GM18861 (cell line): ENCODE measurements at regions not wholly inside any gene's neighbourhood (a gene's known extent, or its start where the extent isn't known, plus 50 kb on each side); places are given as distances from the start of the nearest gene placed in this dataset.
"Not testable (repeated sequence)": the region's sequence is repeated elsewhere in the genome, so short reads cannot be mapped to it uniquely, and the experiment has no call there.

ENCODE experiments used
- ATAC-seq: cut with Tn5 transposase; IDR thresholded peaks from one replicate; pipeline ENCODE4 v1.9.1; 2021; ENCODE audit not compliant: unreplicated experiment

GRCh38 chr5:51156838-51157237 is 226.4 kb upstream of the ISL1 start:
- ATAC-seq = no peak

- ATAC-seq = no peak
Measured at GRCh38 chr5:51159164-51159563, 224.1 kb upstream of the ISL1 start.

GRCh38 chr5:51159606-51160005 is 223.6 kb upstream of the ISL1 start:
- no peak for ATAC-seq

DNA sequence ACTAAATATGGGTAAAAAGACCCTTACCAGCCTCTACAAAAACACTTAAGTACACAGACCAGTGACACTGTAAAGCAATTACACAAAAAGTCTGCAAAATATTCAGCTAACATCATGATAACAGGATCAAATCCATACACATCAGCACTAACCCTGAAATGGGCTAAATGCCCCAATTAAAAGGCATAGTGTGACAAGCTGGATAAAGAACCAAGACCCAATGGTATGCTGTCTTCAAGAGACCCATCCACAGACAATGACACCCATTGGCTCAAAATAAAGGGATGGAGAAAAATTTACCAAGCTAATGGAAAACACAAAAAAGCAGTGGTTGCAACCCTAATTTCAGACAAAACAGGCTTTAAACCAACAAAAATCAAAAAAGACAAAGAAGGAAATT is 221.0 kb upstream of the ISL1 start:
- no peak for ATAC-seq

GRCh38 chr5:51165621-51166020 is 217.6 kb upstream of the ISL1 start:
- not testable (repeated sequence) for ATAC-seq

GRCh38 chr5:51172903-51173626 is 210.2 kb upstream of the ISL1 start:
- no peak for ATAC-seq

- no peak for ATAC-seq
Measured at GRCh38 chr5:51181208-51181894, 201.9 kb upstream of the ISL1 start.

DNA sequence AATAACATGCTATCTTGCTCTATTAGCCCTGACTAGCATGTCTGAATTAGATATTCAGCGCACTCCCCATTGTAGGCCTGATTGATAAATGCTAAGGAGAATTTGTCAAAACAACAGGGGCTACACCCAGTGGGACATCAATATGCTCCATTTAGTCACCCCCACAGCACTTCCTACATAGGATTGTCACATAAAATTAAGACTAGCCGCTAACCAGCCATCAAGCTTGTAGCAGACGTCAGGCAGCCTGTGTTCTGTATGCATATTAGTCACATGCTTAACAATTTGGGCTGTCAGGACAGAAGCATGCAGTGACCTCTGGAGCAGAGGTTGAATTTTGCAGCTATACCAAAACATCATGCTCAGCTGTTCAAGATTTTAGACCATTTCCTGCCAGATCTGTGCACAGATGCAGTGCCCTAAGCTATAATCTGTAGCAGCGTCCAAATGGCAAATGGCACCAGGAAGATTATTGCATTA is 197.4 kb upstream of the ISL1 start:
- ATAC-seq = no peak

DNA sequence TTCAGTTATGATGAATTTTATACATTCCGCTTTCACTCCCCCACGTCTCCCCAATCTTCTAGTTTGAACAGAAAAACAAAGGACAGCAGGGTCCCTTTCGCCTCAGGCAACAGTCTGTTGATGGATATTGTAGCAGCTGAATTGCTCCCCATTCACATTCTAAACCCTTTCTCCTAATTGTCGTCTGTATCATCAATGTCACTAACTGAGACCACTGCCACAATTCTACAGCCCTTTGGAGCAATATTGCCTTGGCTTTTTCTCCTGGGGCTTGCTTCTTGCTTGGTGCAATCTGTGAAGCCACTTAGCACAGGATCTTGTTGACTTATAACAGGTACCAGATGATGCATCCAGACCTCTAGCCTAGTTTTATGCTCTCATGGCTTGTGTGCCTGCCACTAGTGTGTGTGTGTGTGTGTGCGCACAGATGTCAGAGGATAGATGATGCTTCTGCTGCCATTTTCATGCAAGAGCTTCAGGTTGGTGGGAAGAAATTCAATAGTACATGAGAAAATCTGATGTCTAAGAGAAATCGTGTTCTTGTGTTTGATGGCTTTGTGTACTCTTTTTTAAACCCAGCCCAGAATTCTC is 195.2 kb upstream of the ISL1 start:
- ATAC-seq = no peak

GRCh38 chr5:51194671-51195070 is 188.6 kb upstream of the ISL1 start:
- no peak for ATAC-seq

GRCh38 chr5:51201024-51201423 is 182.2 kb upstream of the ISL1 start:
- no peak for ATAC-seq

DNA sequence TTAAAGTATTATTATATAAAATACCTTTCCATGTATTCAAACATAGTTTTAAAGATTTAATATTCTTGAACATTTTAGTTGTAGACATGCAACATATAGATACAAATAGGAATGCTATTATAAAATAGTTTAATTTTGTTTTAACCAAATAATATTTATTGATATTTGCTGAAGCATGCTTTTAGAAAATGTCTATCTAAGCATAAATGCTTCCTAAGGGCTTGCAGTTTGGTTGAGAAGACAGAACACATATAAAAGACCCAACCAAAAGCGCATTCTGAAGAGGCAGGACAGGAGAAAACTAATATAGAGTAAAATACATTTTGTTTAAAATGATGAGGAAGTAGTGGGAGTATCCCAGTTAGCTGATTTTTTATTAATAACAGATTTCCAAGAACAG is 181.5 kb upstream of the ISL1 start:
- no peak for ATAC-seq

- ATAC-seq = no peak
Measured at GRCh38 chr5:51202161-51202560, 181.1 kb upstream of the ISL1 start.

DNA sequence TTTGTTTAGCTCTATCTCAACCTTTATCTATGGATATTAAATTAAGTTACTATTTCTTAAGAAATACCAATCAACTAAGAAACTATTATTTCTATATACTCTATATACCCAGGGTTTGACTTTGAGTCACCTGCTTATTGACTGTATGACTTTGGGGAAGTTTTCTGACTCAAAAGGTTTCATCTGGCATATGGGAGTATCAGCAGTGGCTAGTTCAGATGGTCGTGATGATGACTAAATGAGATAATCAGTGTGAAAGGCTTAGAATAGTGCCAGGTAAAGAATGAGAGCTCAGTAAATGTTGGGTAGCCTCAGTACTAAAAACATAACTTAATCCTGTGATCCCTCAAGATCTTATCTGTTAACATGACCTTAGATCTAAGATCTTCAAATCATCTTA is 179.7 kb upstream of the ISL1 start:
- ATAC-seq = peak; percentile 89

DNA sequence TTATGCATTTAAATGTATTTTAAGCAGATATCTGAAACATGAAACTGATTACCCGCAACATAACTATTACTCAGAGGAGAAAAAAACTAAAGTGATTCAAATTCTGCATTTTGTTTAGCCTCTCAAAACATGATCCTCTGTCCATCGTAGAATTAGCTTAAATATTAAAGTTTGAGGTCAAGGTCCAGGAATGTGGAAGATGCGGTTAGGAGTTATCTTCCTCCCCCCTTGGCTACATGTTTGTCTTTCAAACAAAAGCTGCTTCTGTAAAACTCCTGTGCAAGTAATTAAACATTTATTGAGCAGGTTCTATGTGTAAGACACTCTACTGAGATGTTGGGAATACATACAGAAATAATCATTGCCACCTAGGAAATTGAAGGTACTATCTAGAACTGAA is 175.0 kb upstream of the ISL1 start:
- no peak for ATAC-seq

DNA sequence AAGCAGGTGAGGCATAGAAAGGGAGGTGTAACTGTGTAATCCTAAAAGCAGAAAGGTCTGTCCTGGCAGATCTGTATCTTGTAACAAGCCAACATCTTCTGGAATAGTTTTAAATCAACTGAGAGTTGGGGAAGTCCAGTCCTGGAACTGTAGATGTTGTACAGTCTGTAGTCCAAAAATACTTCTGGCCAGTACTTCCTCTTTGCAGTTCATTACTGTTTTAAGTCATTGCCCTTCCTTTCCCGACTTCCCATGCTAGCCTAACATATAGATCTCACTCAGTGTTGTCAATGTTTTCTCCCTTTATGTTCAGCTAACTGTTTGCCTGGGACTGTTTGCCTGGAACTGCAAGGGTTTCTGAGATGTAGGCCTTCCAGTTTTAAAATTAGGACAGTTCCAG is 168.5 kb upstream of the ISL1 start:
- ATAC-seq = no peak

- no peak for ATAC-seq
Measured at GRCh38 chr5:51225789-51226742, 157.2 kb upstream of the ISL1 start.

DNA sequence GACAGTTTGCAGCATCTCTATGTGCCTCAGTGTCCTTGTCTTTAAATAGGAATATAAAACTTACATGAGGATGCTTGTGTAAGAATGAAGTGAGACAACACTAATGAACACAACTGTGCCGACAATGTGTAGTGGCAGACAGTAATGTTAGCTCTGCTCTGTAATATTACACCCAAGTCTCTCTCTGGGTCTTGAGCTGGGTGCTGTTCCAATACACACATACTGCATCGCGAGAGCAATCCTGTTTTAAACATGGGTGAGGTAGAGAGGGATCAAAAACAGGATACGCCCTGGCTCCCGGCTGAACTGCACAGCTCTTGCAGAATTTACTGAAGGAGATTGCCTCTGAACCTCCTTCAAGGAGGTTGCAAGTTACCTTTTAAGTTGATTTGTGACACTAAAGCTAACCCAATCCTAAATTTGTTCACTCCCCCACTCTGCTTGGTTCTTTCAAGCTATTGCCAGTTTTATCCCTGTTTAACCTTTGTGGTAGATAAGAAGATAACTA is 155.2 kb upstream of the ISL1 start:
- ATAC-seq = no peak

DNA sequence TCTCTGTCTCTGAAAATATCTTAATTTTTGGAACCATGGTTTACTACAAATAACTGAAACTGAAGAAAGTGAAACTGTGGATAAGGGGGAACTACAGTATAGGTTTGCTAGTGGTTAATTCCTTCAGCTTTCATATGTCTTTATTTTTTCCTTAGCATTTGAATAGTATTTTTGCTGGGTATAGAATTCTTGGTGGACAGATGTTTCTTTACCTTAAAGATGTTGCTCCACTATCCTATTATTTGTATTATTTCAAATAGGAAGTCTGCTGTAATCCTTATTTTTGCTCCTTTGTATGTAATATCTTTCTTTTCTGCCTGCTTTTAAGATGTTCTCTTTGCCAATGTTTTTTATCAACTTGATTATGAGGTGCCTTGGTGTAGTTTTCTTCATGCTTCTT is 152.9 kb upstream of the ISL1 start:
- ATAC-seq = no peak

- no peak for ATAC-seq
Measured at GRCh38 chr5:51242456-51242855, 140.8 kb upstream of the ISL1 start.

DNA sequence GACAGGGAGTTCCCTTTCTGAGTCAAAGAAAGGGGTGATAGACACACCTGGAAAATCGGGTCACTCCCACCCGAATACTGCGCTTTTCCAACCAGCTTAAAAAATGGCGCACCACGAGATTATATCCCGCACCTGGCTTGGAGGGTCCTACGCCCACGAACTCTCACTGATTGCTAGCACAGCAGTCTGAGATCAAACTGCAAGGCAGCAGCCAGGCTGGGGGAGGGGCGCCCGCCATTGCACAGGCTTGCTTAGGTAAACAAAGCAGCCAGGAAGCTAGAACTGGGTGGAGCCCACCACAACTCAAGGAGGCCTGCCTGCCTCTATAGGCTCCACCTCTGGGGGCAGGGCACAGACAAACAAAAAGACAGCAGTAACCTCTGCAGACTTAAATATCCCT is 132.3 kb upstream of the ISL1 start:
- ATAC-seq = not testable (repeated sequence)
